Fibroblast of lung (primary cell): ENCODE measurements at regions not wholly inside any gene's neighbourhood (a gene's known extent, or its start where the extent isn't known, plus 50 kb on each side); places are given as distances from the start of the nearest gene placed in this dataset.
A peak's percentile ranks its signal among the peaks of the same experiment; 100 is the strongest.

ENCODE experiments used
- DNase-seq, 2 donors: peaks; one replicate each; pipeline versions ENCODE4 v3.0.0 to v3.0.0-alpha.2; 2010; ENCODE audit warnings: low read depth in 2 of 2
- H2AFZ ChIP-seq: 2 replicates; pipeline ENCODE4 v1.5.1; 2012; ENCODE audit warnings: low read length, control low read depth, inconsistent platforms
- H3K27ac ChIP-seq: 2 replicates; pipeline ENCODE4 v1.5.1; 2011; ENCODE audit warnings: low read length, control low read depth; ENCODE audit not compliant: insufficient read depth
- H3K27me3 ChIP-seq: 2 replicates; pipeline ENCODE4 v1.5.1; 2011; ENCODE audit warnings: mild to moderate bottlenecking, low read length; ENCODE audit not compliant: control insufficient read depth, insufficient read depth
- H3K36me3 ChIP-seq: 2 replicates; pipeline ENCODE4 v1.5.1; 2011; ENCODE audit warnings: low read length; ENCODE audit not compliant: control insufficient read depth, insufficient read depth
- H3K4me1 ChIP-seq: 2 replicates; pipeline ENCODE4 v1.5.1; 2011; ENCODE audit warnings: low read length; ENCODE audit not compliant: control insufficient read depth, insufficient read depth; ENCODE audit errors: extremely low read depth
- H3K4me2 ChIP-seq: 2 replicates; pipeline ENCODE4 v1.5.1; 2011; ENCODE audit warnings: low read length, control low read depth; ENCODE audit not compliant: insufficient read depth; ENCODE audit errors: extremely low read depth
- H3K4me3 ChIP-seq, 4 experiments: fragments of 200-600 bp in 1 of 4; sonication (generic) in 1 of 4; replicated peaks in 1 of 4; 2 replicates each; pipeline ENCODE4 v1.5.1; 2011 to 2016; ENCODE audit warnings: low read length in 4 of 4, low read depth in 3 of 4, mild to moderate bottlenecking in 3 of 4, control low read depth in 2 of 4, inconsistent platforms in 1 of 4, mixed read lengths in 1 of 4; ENCODE audit not compliant: insufficient read depth in 1 of 4; ENCODE audit errors: control extremely low read depth in 1 of 4
- H3K79me2 ChIP-seq: 2 replicates; pipeline ENCODE4 v1.5.1; 2012; ENCODE audit warnings: mild to moderate bottlenecking, low read length, inconsistent platforms; ENCODE audit not compliant: control insufficient read depth, insufficient read depth
- H3K9ac ChIP-seq: 2 replicates; pipeline ENCODE4 v1.5.1; 2011; ENCODE audit warnings: mild to moderate bottlenecking, low read length, control low read depth; ENCODE audit not compliant: insufficient read depth
- H3K9me3 ChIP-seq: 2 replicates; pipeline ENCODE4 v1.5.1; 2012; ENCODE audit warnings: low read depth, low read length; ENCODE audit not compliant: control insufficient read depth, insufficient read depth
- H4K20me1 ChIP-seq: 2 replicates; pipeline ENCODE4 v1.5.1; 2011; ENCODE audit warnings: low read length; ENCODE audit not compliant: control insufficient read depth, insufficient read depth; ENCODE audit errors: extremely low read depth
- CTCF ChIP-seq, 2 donors: IDR thresholded peaks in 1 of 2; conservative IDR thresholded peaks in 1 of 2; 1 replicate in 1 of 2; 2 replicates in 1 of 2; pipeline ENCODE4 v1.5.1; 2011 to 2012; ENCODE audit warnings: low read length in 2 of 2, control low read depth in 1 of 2, inconsistent platforms in 1 of 2, low read depth in 1 of 2, mild to moderate bottlenecking in 1 of 2
- EZH2 ChIP-seq: IDR thresholded peaks from 2 replicates; pipeline ENCODE4 v1.5.1; 2012; ENCODE audit warnings: low read length, control low read depth, mild to moderate bottlenecking; ENCODE audit errors: missing control alignments

DNA sequence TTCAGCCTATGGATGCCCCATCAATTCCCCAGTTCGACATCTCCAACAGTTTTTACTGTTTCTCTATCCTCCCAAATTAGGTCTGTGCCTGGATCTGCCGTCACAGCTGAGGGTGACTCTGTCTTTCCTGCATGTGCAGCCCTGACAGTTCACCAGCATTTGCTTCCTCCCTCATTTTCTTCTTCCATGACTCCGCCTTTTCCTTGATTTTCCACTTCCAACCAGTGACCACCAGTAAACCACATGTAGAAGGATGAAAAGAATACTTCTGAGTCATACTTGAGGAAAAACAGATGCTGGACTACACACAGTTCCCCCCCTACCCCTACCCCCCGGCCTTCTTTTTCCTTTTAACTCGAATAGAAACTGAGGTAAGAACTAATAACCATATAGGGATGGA lies 311.8 kb upstream of the POM121L12 start:
- H3K9ac ChIP-seq = no peak overlapping the region
- H3K79me2 ChIP-seq = no peaks in the 10 kb centered on the region
- no peaks in the 10 kb centered on the region for H3K4me1 ChIP-seq
- H2AFZ ChIP-seq = no peak overlapping the region
- no peak for TF ChIP-seq EZH2
- no peak for TF ChIP-seq CTCF (conservative IDR thresholded peaks at IDR 0.05 in 1 of 2, IDR thresholded peaks at IDR 0.05 in 1 of 2; ENCODE audit: low read depth in 1 of 2, low read length in 2 of 2)
- H3K27ac ChIP-seq = no peak overlapping the region
- H3K9me3 ChIP-seq = no peaks in the 10 kb centered on the region
- H3K4me3 ChIP-seq = no peak overlapping the region
- H3K4me2 ChIP-seq = no peak overlapping the region
- no peak for DNase-seq
- no peaks in the 10 kb centered on the region for H3K36me3 ChIP-seq
- H4K20me1 ChIP-seq = no peaks in the 10 kb centered on the region
- no peaks in the 10 kb centered on the region for H3K27me3 ChIP-seq

DNA sequence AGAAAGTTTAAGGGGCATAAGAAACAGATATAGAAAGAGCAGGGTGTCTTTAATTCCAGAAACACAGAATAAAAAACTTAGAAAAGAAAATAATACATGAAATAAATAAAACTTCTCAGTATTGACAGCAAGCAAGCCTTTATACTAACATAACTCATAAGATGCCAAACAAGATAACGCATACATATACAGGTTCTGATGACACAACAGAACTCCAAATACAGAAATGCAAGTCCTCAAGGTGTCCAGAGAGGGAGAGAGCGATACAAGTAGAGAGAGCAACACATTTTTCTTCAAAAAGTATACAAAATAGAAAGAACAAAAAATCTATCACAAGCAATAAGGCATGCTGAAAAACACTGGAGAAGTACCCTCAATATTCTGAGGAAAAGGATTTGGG lies 314.6 kb upstream of the POM121L12 start:
- H3K27me3 ChIP-seq = no peaks in the 10 kb centered on the region
- no peak overlapping the region for H3K4me2 ChIP-seq
- H4K20me1 ChIP-seq = no peaks in the 10 kb centered on the region
- no peaks in the 10 kb centered on the region for H3K9me3 ChIP-seq
- H3K27ac ChIP-seq = no peak overlapping the region
- no peaks in the 10 kb centered on the region for H3K79me2 ChIP-seq
- H3K9ac ChIP-seq = no peak overlapping the region
- TF ChIP-seq EZH2 (no peak), CTCF (conservative IDR thresholded peaks at IDR 0.05 in 1 of 2, IDR thresholded peaks at IDR 0.05 in 1 of 2; ENCODE audit: low read depth in 1 of 2, low read length in 2 of 2) (no peak)
- H2AFZ ChIP-seq = no peak overlapping the region
- no peaks in the 10 kb centered on the region for H3K36me3 ChIP-seq
- DNase-seq = no peak
- no peaks in the 10 kb centered on the region for H3K4me1 ChIP-seq
- no peak overlapping the region for H3K4me3 ChIP-seq

DNA sequence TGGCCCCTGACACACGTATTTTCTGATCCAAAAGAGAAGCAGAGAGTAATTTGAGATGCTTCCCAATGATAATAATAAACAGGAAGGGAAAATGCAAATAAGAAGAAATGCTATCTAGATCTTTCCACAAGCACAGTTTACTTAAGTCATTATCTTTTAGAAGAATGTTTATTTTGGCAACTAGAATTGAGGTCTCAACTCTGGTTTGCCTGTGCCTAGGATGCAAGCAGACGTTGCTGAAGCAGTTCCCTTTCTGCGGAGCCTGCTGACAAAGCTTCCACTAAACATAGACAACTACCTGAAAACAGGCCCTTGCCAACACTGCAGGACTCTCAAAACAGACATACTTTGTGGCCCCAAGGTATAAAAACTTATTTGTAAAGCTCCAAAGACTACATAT lies 315.8 kb upstream of the POM121L12 start:
- Histone ChIP-seq H4K20me1 (no peaks in the 10 kb centered on the region), H3K4me1 (no peaks in the 10 kb centered on the region), H3K4me2 (no peak overlapping the region), H3K27me3 (no peaks in the 10 kb centered on the region), H3K9me3 (no peaks in the 10 kb centered on the region), H3K9ac (no peak overlapping the region), H3K4me3 (no peak overlapping the region), H2AFZ (no peak overlapping the region), H3K36me3 (no peaks in the 10 kb centered on the region), H3K27ac (no peak overlapping the region), H3K79me2 (no peaks in the 10 kb centered on the region)
- no peak for TF ChIP-seq EZH2
- TF ChIP-seq CTCF (conservative IDR thresholded peaks at IDR 0.05 in 1 of 2, IDR thresholded peaks at IDR 0.05 in 1 of 2; ENCODE audit: low read depth in 1 of 2, low read length in 2 of 2) = no peak
- peak in 1 of 2 donors; percentile 39 for DNase-seq
